CD4-positive, alpha-beta T cell (primary cell): ENCODE measurements at regions not wholly inside any gene's neighbourhood (a gene's known extent, or its start where the extent isn't known, plus 50 kb on each side); places are given as distances from the start of the nearest gene placed in this dataset.

Experiments used
- ATAC-seq: fragments of 200-7000 bp; cut with Tn5 transposase; one replicate; pipeline ENCODE4 v1.10.0; 2022; ENCODE audit warnings: mild to moderate bottlenecking; ENCODE audit not compliant: poor library complexity
- CTCF ChIA-PET: fragments of 350-600 bp; sonication (Branson Sonifier 250); formaldehyde crosslinking; loops from one replicate; lab custom pipeline; 2021; ENCODE audit warnings: antibody characterized with exemption, inconsistent platforms; lab: Charles Lee
- POLR2A ChIA-PET: fragments of 350-600 bp; sonication (Branson Sonifier 250); formaldehyde crosslinking; loops from one replicate; lab custom pipeline; 2021; ENCODE audit warnings: antibody characterized with exemption, inconsistent platforms; lab: Charles Lee
- DNase-seq, 14 experiments: peaks; one replicate each; pipeline ENCODE4 v3.0.0-alpha.2; 2013 to 2020; ENCODE audit warnings: mixed read lengths in 2 of 14
- H3K27ac ChIP-seq, 2 donors: one replicate each; pipeline versions ENCODE4 v1.5.1 to v1.7.0; 2013; ENCODE audit warnings: low read length in 2 of 2, low read depth in 1 of 2, mild to moderate bottlenecking in 1 of 2
- H3K27me3 ChIP-seq, 2 experiments: 1 replicate in 1 of 2; 2 replicates in 1 of 2; pipeline versions ENCODE4 v1.6.1 to v1.7.0; 2013; ENCODE audit warnings: low read length in 2 of 2, control low read depth in 1 of 2, mild to moderate bottlenecking in 1 of 2, moderate library complexity in 1 of 2; ENCODE audit not compliant: insufficient read depth in 2 of 2, control insufficient read depth in 1 of 2
- H3K36me3 ChIP-seq: one replicate; pipeline ENCODE4 v1.6.1; 2013; ENCODE audit warnings: low read length, control low read depth; ENCODE audit not compliant: insufficient read depth
- H3K4me1 ChIP-seq: one replicate; pipeline ENCODE4 v1.6.1; 2013; ENCODE audit warnings: low read length, control low read depth; ENCODE audit not compliant: insufficient read depth
- H3K4me3 ChIP-seq: one replicate; pipeline ENCODE4 v1.5.1; 2013; ENCODE audit warnings: mild to moderate bottlenecking, low read length, moderate library complexity
- H3K9me3 ChIP-seq, 2 experiments: 1 replicate in 1 of 2; 2 replicates in 1 of 2; pipeline versions ENCODE4 v1.6.1 to v1.7.0; 2013; ENCODE audit warnings: low read length in 2 of 2, mild to moderate bottlenecking in 2 of 2, control low read depth in 1 of 2, moderate library complexity in 1 of 2; ENCODE audit not compliant: control insufficient read depth in 1 of 2, insufficient read depth in 1 of 2
- H3K27ac Mint-ChIP-seq: one replicate; pipeline ENCODE4 v1.8.0; 2020; ENCODE audit warnings: mixed read lengths
- H3K27me3 Mint-ChIP-seq: one replicate; pipeline ENCODE4 v1.8.0; 2021; ENCODE audit warnings: mixed read lengths
- H3K36me3 Mint-ChIP-seq: one replicate; pipeline ENCODE4 v1.8.0; 2021; ENCODE audit warnings: low read depth, mixed read lengths
- H3K4me1 Mint-ChIP-seq: one replicate; pipeline ENCODE4 v1.8.0; 2021; ENCODE audit warnings: low read depth, mixed read lengths
- H3K4me3 Mint-ChIP-seq: one replicate; pipeline ENCODE4 v1.8.0; 2020; ENCODE audit warnings: mild to moderate bottlenecking, mixed read lengths
- H3K9me3 Mint-ChIP-seq: one replicate; pipeline ENCODE4 v1.8.0; 2020; ENCODE audit warnings: mixed read lengths
- intact Hi-C, 2 experiments: fragments of 100-400 bp; cut with DNase I in 1 of 2; cut with micrococcal nuclease in 1 of 2; formaldehyde crosslinking; loops; one replicate each; pipeline versions ENCODE4 v1.15.1 to v1.9.0; 2023 to 2025; cut with DNase I, micrococcal nuclease
- TF ChIP-seq, protein P1 (sequence below): fragments of 200-600 bp; IDR thresholded peaks from one replicate; pipeline ENCODE4 v1.8.0; 2022; ENCODE audit warnings: antibody characterized with exemption, mild to moderate bottlenecking

DNA sequence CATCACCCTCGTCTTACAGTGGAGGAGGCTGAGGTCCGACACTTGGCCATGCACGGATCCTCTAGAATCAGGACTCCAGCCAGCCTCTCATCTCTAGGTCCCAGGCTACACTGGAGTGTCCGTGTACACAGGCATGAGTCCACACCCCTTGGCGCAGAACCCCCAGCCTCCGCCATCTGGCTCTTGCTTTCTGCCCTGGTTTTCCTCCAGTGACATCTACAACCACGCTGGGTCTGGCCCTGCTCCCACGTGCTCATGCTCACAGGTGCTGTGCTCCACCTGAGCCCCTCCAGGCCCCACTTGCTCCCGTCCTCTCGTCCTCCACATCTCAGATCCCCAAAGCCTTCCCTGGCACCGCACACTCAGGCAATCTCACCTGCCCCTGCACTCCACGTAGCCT, 260.8 kb downstream of the ENGASE start:
- ChIA-PET POLR2A (no interaction called here), CTCF (no interaction called here)
- intact Hi-C loops, result no loop called here
- DNase-seq (no peak), ATAC-seq (no peak)
- peaks cover 55% of the 10 kb centered on the region for H3K27me3 Mint-ChIP-seq
- no peak overlapping the region for H3K27ac Mint-ChIP-seq
- H3K4me1 Mint-ChIP-seq, result no peaks in the 10 kb centered on the region
- H3K9me3 ChIP-seq, result no peaks in the 10 kb centered on the region
- no peak overlapping the region for H3K4me3 ChIP-seq
- H3K4me3 Mint-ChIP-seq, result no peak overlapping the region
- H3K36me3 ChIP-seq, result no peaks in the 10 kb centered on the region
- H3K27ac ChIP-seq, result no peak overlapping the region
- no peaks in the 10 kb centered on the region for H3K36me3 Mint-ChIP-seq
- H3K27me3 ChIP-seq, result peaks cover 5 to 20% of the 10 kb centered on the region in 2 experiments
- TF ChIP-seq, protein P1, sequence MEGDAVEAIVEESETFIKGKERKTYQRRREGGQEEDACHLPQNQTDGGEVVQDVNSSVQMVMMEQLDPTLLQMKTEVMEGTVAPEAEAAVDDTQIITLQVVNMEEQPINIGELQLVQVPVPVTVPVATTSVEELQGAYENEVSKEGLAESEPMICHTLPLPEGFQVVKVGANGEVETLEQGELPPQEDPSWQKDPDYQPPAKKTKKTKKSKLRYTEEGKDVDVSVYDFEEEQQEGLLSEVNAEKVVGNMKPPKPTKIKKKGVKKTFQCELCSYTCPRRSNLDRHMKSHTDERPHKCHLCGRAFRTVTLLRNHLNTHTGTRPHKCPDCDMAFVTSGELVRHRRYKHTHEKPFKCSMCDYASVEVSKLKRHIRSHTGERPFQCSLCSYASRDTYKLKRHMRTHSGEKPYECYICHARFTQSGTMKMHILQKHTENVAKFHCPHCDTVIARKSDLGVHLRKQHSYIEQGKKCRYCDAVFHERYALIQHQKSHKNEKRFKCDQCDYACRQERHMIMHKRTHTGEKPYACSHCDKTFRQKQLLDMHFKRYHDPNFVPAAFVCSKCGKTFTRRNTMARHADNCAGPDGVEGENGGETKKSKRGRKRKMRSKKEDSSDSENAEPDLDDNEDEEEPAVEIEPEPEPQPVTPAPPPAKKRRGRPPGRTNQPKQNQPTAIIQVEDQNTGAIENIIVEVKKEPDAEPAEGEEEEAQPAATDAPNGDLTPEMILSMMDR, result no peak
- H3K4me1 ChIP-seq, result no peaks in the 10 kb centered on the region
- no peaks in the 10 kb centered on the region for H3K9me3 Mint-ChIP-seq

DNA sequence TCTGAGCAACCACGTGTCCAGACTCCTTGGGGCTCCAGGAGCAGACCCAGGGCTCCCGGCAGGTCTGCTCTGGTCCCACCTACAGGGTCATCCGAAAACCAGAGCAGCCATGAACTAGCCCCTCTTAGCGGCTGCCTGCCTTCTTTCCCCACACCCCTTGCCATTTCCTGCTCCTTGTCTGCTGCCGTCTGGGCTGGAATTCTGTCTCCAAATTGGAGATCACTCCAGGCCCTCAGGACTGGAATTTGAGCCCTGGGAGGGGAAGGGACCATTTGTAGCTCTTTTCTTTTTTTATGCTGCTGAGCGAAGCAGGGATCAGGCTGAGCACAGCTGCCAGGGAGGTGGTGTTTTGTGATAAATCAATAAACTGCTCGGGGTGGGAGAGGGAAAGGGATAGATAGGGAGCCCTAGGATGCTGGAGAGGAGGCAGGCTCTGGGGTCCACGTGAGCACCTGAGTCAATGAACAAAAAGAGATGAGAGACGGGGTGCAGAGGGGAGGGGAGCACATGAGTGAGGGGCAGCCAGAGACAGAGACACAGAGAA, 257.5 kb downstream of the ENGASE start:
- Histone ChIP-seq H3K27me3 (peaks cover 8 to 29% of the 10 kb centered on the region in 2 experiments), H3K4me3 (no peak overlapping the region), H3K27ac (no peak overlapping the region), H3K36me3 (no peaks in the 10 kb centered on the region), H3K4me1 (no peaks in the 10 kb centered on the region), H3K9me3 (no peaks in the 10 kb centered on the region)
- no peak for ATAC-seq
- Mint-ChIP-seq H3K27me3 (peaks cover 70% of the 10 kb centered on the region), H3K9me3 (no peaks in the 10 kb centered on the region), H3K36me3 (no peaks in the 10 kb centered on the region), H3K27ac (no peak overlapping the region), H3K4me1 (no peaks in the 10 kb centered on the region), H3K4me3 (no peak overlapping the region)
- TF ChIP-seq, protein P1, result no peak
- ChIA-PET POLR2A (no interaction called here), CTCF (no interaction called here)
- DNase-seq, result no peak
- intact Hi-C loops, result no loop called here

DNA sequence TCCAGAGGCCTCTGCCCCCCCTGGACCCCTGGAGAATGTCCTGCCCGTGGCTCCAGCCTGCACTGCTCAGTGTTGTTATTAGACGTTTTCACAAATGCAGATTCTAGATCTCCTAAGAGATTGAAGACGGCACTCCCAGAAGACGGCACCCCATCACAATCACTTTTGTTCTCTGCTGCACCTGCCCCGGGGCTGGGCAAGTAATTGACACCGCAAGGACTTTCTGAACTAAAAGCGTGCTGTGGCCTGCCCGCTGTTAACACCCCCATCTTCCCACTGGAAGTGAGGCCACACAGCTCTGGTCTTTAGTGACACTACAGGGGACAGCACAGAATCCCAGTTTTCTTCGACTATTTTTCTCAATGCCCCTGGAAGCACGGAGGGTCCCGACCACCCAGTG, 256.9 kb downstream of the ENGASE start:
- H3K36me3 Mint-ChIP-seq, result no peaks in the 10 kb centered on the region
- TF ChIP-seq, protein P1, result no peak
- no peak for ATAC-seq
- H3K4me1 ChIP-seq, result no peaks in the 10 kb centered on the region
- H3K9me3 ChIP-seq, result no peaks in the 10 kb centered on the region
- H3K4me3 Mint-ChIP-seq, result no peak overlapping the region
- no peak for DNase-seq
- ChIA-PET CTCF (no interaction called here), POLR2A (no interaction called here)
- H3K36me3 ChIP-seq, result no peaks in the 10 kb centered on the region
- peaks cover 8 to 29% of the 10 kb centered on the region in 2 experiments for H3K27me3 ChIP-seq
- intact Hi-C loops, result no loop called here
- peaks cover 73% of the 10 kb centered on the region for H3K27me3 Mint-ChIP-seq
- no peaks in the 10 kb centered on the region for H3K4me1 Mint-ChIP-seq
- no peak overlapping the region for H3K27ac Mint-ChIP-seq
- no peaks in the 10 kb centered on the region for H3K9me3 Mint-ChIP-seq
- no peak overlapping the region for H3K4me3 ChIP-seq
- no peak overlapping the region for H3K27ac ChIP-seq
